Activated CD4-positive, alpha-beta T cell treated with anti-CD3 and anti-CD28 coated beads, Interleukin-10, Interleukin-2, amounts not matched to agents 100 ng/mL and 50 ng/mL, durations not matched to agents 16 hours and 8 hours (primary cell): ENCODE measurements at regions not wholly inside any gene's neighbourhood (a gene's known extent, or its start where the extent isn't known, plus 50 kb on each side); places are given as distances from the start of the nearest gene placed in this dataset.

Experiments used
- DNase-seq: peaks from one replicate; pipeline ENCODE4 v3.0.0-alpha.2; 2020

DNA sequence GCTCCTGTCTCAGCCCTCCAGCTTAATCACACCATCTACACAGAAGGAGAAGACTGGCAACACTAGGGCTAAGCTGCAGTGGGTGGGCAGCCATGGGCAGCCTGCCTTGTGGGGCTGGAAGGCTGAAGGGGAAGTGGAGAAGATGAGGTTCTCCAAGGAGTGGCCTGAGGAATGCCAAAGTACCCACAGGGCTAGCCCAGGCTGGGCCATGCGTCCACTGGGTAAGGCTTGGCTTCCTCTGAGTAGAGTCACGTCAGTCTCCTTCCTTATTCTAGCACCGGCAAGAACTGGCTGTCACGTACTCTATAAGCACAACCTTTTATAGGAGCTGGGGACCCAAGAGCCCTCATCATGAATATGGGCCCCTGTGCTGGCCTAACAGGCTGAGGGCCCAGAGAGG lies 110.6 kb upstream of the SIRPA start:
- DNase-seq, result no peak

DNA sequence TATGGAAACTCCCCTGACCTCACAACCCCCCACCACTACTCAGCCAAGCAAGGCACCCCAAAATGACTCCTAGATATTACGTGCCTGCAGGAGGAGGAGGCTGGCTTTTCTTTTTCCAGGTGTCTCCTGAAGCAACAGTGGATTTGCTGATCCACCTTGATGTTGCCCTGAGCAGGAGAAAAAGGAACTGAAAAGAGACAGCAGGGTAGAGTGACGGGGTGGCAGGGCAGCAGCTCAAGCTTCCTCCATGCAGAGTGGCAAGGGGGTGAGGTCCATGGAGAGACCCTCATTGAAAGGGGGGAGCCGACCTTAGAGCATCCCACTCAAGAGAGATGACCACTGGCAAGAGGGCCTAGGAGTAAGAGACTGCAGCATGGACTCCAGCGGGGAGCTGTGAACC lies 112.0 kb upstream of the SIRPA start:
- DNase-seq, result no peak

DNA sequence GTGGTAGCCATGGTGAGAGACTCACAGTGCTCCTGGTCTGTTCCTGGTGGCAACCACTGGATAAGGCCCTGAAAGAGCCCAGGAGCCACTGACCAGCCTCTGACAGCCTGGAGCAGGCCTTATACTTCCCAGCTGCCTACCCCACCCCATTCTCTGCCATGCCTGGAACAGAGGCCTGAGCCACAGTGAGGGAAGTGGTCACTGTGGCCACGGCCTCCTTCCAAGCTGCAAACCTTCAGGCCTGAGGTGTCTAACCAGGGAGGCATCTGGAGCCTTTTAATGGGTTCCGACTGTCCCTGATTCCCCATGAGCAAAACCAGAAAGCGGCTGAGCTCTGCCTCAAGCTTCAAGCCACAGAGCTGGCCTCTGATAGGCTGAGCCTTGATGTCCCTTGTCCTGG lies 113.0 kb upstream of the SIRPA start:
- no peak for DNase-seq

DNA sequence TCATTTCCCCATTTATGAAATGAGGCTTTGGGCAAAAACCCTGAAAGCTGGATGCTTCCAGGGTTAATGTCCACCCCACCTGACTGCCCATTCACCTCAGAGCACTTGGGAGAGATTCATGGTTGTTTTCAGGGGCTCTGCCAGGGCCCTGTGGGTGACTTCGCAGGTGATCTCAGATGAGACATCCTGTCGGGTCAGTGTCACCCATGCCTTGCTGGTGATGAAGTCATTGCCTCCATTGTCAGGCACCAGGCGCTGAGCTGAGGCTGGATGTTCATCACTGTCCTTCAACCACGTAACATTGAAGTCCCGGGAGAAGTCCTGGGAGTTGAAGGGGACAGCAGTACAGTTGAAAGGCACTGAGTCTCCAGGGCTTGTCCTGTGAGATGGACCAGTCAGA lies 115.6 kb upstream of the SIRPA start:
- DNase-seq, result no peak

DNA sequence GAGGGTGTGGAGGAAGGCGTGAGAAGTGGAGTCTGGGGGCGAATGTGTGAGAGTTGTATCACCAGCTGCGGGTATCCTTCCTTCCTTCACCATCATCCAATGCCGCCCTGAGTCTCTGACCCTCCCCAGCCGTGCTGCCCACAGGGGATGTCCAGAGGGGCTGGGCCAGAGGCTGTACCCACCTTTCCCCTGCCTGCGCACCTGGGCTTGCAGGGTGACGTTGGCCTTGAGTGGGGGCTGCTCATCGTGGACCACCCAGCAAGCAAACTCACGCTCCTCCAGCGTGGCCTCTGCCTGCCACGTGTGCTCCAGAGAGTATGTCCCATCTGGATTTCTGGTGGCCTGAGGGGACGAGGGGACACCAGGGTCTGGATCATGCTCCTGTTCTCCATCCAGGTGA lies 116.9 kb upstream of the SIRPA start:
- DNase-seq, result no peak

DNA sequence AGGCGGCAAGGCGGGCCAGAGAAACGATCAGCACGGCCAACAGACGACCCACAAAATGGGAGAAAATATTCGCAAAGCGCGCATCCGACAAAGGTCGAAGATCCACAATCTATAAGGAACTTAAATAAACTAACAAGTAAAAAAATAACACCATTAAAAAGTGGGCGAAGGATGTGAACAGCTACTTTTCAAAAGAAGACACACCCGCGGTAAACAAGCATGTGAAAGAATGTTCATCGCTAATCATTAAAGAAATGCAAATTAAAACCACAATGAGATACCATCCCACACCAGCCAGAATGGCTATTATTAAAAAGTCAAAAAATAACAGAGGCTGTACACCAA lies 117.8 kb upstream of the SIRPA start:
- no peak for DNase-seq

DNA sequence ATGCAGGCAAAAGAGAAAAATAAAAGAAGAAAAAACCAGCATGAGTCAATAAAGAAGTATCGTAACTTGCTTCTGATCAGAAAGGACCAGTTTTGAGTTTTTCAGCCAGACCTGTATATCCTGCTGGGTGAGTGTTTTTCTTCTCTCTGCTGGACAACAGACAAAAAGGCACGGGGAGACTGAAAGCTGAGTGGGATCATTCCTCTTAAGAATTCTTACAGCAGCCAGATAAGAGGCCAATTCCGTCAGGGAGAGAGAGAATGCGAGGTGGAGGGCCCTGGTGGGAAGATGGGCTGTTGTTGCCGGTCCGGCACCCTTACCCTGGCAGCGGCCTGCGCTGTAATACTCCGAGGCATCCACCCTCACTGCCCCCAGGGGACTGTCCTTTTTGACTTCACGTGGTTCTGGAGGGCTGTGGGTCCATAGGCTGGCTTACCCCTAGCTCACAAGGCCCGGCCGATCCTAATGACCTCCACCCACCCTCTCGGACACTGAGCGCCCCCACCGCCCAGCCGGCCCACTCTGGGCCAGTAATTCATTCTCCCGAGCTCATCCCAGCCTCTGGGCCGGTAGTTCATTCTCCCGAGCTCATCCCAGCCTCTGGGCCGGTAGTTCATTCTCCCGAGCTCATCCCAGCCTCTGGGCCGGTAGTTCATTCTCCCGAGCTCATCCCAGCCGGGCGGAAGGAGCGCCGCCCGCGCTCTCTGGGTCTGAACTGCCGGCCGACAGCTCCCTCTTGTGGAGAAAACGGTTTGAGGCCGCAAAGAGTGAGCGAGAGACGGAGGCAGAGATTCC lies 118.3 kb upstream of the SIRPA start:
- DNase-seq, result peak; percentile 86

DNA sequence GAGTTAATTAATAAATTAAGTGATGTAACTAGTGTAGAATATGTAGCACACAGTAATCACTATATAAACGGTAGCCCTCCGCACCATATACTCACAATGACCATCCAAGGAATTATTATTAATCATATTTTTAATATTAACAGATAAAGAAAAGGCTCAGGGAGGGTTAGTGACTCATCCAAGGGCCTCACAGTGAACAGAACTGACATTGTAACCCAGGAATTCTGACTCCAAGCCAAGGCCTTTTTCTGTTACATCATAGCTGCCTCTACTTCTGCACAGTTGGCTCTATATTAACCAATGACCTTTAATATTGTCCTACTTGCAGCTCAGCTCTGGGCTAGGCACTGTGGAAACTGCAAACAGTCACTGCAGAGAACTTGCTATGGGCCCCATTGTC lies 117.5 kb upstream of the SIRPG start:
- DNase-seq, result no peak

DNA sequence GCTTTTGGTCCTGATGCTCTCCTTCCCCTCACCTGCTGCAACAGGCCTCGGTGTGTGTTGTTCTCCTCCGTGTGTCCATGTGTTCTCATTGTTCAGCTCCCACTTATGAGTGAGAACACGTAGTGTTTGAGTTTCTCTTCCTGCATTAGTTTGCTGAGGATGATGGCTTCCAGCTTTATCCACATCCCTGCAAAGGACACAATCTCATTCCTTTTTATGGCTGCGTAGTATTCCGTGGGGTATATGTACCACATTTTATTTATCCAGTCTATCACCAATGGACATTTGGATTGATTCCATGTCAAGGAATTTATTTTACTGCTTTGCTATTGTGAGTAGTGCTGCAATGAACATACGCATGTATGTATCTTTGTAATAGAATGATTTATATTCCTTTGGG lies 116.9 kb upstream of the SIRPG start:
- DNase-seq, result no peak

DNA sequence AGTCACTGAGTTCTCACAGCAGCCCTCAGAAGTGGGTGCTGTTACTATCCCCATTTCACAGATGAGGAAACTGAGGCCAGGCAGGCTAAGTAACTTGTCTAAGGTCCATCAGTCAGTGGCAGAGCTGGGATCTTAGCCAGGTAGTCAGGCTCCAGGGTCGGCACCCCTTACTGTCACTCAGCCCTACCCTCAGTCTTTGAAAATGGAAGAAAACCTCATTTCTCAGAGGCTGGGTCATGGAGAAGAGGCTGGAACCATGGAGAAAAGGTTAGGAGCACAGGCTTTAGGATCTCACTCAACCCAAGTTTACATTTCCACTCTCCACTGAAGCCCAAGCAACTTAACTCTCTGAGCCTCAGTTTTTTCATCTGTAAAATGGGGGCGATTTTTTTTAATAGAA lies 116.2 kb upstream of the SIRPG start:
- no peak for DNase-seq

DNA sequence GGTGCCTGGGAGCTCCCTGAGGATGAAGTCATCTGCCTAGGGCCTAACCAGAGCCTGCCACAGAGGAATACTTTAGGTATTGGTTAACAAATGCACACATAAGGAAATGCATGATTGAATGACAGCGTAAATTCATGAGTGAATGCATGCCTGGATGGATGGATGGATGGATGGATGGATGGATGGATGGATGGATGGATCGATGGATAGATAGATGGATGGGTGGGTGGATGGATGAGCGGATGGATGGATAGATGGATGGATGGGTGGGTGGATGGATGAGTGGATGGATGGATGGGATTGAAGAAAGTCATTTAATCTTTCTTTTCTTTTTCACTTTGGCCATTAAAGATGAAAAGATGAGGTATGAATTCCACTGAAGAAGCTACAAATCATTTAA lies 111.9 kb upstream of the SIRPG start:
- no peak for DNase-seq

DNA sequence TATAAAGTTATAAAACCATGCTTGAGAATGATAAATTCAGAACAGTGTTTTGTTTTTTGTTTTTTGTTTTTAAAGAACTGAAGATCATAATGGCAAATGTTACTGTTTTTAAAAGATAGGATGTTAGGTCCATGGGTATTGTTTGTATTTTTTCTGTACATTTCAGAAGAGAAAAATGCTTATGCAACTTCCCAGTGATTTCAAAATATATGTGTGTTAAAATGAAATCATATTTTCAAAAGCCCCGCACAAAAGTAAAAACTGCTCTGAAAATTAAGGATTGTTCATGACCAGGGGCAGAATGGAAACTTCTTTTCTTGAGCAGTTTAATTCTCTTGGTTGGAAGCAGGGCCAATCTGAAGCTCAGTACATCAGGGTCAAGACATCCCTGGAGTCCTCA lies 109.2 kb upstream of the SIRPG start:
- no peak for DNase-seq

DNA sequence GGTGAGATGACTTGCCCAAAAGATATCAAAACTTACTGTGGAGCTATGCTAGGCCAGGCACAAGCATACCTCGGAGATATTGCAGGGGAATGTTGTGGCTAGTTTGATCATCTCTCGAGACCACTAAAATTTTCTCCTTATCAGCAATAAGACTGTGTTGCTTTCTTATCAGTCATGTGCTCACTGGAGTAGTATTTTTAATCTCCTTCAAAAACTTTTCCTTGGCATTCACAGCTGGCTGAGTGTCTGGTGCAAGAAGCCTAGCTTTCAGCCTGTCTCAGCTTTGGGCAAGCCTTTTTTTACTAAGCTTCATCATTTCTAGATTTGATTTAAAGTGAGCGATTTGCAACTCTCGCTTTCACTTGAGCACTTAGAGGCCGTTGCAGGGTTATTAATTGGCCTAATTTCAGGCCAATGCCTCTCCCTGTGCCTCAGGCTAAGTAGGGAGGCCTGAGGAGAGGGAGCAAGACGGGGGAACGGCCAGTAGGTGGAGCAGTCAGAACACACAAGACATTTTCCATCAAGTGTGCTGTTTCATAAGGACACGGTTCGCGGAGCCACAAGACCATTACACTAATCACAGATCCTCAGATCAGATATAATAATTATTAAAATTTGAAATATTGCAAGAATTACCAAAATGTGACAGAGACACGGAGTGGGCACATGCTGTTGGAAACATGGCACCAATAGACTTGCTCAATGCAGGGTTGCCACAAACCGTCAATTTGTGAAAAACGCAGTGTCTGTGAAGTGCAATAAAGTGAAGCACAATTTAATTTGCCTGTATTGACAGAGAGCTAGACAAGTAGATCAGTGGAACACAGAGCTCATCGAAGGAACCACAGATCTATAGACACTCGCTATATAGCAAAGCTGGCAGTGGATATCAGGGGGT lies 106.8 kb upstream of the SIRPG start:
- DNase-seq, result peak; percentile 71

DNA sequence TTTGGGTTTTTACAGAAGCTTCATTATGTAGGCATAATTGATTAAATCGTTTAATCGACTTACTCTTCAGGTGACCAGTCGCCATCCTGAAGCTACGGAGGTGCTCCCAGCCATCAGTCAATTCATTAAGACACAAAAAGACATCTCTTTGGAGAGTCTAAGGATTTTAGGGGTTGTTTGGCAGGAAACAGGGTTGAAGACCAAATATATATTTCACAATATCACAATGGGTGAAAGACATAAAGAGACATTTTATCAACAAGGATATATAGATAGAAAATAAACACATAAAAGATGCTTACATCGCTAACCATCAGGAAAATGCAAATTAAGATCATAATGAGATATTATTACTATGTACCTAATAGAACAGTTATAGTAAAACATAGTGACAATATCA lies 104.0 kb upstream of the SIRPG start:
- no peak for DNase-seq

DNA sequence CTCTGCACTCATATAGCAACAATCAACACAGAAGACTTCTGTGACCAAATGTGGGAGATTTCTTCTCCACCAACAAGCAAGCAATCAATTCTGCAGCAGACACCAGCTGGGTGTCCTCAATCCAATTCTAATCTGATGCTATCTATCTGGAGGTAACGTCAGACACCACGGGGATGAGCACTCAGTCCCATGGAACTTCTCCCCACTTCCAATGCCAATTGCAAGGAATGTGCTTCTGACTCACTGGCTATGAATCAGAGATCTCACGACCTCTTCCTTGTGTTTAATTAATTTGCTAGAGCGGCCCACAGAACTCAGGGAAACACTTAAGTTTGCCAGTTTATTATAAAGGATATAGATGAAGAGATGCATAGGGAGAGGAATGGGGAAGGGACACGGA lies 103.5 kb upstream of the SIRPG start:
- no peak for DNase-seq

DNA sequence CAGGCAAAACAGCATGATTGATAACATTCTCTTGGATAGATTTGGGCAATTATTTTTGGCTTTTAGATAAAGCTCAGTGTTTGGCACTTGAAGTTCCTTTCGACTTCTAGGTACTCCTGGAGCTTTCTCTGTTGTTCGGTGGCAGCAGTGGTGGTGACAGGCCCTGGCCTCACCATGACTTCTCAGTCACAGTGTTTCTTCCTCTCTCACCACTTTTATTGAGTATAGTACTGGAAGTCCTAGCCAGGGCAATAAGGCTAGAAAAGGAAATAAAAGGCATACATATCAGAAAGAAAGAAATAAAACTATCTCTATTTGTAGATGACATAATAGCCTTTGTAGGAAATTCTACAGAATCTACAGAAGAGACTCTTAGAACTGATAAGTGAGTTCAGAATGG lies 101.2 kb upstream of the SIRPG start:
- no peak for DNase-seq

DNA sequence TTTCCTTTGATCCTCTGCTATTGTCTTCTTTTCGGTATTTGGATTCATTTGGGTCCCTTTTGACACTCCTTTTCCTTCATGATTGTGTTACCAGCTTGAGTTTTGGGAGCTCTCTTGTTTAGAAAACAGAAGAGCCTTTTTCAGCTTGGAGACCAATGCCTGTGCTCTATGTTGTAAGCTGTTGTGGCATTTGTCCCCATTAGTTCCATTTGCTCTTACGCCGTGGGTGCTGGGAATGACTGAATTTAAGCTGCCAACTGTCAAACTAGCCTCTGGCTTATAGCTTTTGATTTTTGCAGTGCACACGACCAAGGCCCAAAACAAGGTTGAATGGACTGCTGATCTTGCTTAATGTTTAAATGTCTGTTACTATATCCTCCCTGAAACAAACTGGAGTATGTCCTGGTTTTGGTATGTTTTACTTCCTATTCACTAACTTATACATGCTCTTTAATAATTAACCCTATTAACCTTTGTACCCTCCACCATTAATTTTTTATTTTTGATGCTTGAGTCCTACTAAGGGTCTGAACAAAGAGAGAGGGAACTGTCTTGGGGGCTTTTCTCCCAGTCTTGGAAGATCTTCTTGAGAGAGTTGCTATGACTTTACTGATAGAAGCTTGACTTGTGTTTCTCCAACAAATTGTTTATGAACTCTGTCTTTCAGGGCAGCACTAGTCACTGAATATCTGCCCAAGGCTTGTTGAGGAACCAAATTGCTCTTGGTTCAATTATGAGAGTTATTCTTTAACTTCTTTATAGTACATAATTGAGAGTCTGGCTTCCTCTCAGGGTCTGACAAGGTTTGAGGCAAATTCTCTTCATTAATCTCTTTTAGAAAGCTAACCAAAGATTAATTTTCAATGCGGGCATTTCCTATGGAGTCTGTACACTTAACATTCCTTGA lies 100.3 kb upstream of the SIRPG start:
- DNase-seq, result no peak

DNA sequence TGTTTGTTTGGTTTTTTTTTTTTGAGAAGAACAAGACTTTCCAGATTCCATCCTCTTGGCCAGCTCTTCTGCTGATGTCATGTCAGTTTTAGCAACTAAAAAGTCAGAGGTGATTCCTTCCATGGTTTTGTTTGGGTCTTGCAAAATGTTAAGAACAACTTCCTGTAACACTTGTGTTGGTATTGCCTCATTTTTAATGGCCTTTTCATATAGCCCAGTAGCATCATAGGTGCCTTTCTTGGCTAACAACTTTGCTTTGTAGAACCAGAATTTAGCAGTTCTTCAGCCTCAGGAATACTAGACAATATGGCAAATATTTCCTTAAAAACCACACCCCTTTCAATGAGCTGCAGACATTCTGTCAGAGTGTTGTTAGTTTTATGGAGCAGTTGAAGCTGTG lies 99.5 kb upstream of the SIRPG start:
- DNase-seq, result no peak

DNA sequence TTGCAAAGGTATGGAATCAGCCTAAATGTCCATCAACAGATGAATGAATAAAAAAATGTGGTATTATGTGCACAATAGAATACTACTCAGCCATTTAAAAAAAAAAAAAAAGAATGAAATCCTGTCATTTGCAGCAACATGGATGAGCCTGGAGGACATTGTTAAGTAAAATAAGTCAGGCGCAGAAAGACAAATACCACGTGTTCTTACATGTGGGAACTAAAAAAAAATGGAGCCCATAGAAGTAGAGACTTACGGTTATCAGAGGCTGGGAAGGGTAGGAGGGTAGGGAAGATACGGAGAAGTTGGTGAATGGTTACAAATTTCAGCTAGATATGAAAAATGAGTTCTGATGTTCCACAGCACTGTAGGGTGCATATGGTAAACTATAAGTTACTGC lies 97.2 kb upstream of the SIRPG start:
- no peak for DNase-seq

DNA sequence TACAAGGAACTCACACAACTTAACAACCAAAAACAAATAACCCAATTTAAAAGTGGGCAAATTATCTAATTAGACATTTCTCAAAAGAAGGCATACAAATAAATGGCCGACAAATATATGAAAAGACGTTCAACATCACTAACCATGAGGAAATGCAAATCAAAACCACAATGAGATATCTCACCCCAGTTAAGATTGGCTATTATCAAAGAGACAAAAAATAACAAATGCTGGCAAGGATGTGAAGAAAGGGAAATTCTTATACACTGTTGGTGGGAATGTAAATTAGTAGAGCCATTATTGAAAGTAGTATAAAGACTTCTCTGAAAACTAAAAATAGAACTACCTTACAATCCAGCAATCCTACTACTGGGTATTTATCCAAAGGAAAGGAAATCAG lies 96.7 kb upstream of the SIRPG start:
- DNase-seq, result no peak

DNA sequence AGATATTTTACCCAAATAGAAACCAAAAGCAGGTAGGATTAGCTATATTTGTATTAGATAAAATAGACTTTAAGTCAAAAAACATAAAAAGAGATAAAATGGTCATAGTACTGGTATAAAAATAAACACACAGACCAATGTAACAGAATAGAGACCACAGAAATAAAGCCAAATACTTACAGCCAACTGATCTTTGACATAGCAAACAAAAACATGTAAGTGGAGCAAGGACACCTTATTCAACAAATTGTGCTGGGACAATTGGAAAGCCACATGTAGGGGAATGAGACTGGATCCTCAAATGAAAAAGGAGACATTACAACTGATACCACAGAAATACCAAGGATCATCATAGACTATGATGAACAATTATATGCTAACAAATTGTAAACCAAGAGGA lies 94.5 kb upstream of the SIRPG start:
- no peak for DNase-seq

DNA sequence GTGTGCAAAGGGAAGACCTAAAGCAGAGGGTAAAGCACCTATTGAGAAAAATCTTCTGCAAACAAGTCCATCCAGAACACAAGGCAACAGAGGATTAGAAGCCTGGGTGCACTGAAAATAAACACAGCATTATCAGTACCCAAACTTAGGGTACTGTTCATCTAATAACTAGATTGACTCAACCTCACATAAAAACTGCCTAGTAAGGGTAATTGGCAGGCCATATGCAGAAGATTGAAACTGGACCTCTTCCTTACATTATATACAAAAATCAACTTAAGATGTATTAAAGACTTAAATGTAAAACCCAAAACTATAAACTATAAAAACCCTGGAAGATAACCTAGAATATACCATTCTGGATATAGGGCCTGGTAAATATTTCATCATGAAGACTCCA lies 91.2 kb upstream of the SIRPG start:
- no peak for DNase-seq

DNA sequence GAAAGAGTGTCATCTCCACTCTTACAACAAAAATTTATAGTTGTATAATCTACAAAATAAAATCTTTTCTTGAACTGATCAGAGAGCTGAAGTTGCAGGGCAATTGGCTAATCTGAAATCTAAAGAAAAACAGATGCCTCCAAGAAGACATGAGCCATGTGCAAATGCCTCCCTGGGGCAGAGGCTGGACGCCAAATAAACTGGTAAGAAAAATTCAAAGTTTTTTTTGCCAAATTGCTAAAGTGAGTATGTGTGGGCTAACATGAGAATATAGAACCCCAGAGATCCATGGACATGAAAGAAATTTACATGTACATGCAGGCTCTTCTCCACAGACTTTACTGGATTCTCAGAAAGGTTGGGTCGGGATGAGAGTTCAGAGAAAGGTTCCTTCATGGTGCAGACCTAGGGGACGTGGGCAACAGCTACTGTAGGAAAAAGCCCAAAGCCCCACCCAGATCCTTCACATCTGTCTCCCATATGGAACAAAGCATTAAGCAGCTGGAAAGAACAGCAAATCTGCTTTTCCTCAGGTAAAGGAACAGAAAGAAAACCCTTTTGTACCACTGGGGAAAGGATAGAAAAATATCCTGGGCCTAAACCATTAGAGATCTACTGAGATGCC lies 90.5 kb upstream of the SIRPG start:
- DNase-seq, result no peak
